GM10248 (cell line): ENCODE measurements at regions not wholly inside any gene's neighbourhood (a gene's known extent, or its start where the extent isn't known, plus 50 kb on each side); places are given as distances from the start of the nearest gene placed in this dataset.

Source experiments
- CTCF ChIA-PET: fragments of 300-600 bp; sonication (Branson Sonifier 250); formaldehyde crosslinking; extraction: SDS; loops from one replicate; lab custom pipeline; 2021; ENCODE audit warnings: antibody characterized with exemption; lab: Yijun Ruan, JAX
- POLR2A ChIA-PET: fragments of 350-650 bp; sonication (Branson Sonifier 250); formaldehyde crosslinking; extraction: SDS; loops from one replicate; lab custom pipeline; 2020; ENCODE audit warnings: antibody characterized with exemption; lab: Yijun Ruan, JAX
- DNase-seq: peaks from one replicate; pipeline ENCODE4 v3.0.0; 2012; ENCODE audit errors: extremely low spot score
- TF ChIP-seq, protein P1 (sequence below): IDR thresholded peaks from 2 replicates; pipeline ENCODE4 v1.5.1; 2012; ENCODE audit warnings: mild to moderate bottlenecking, low read depth; ENCODE audit errors: extremely low read depth, missing control alignments, control extremely low read depth

DNA sequence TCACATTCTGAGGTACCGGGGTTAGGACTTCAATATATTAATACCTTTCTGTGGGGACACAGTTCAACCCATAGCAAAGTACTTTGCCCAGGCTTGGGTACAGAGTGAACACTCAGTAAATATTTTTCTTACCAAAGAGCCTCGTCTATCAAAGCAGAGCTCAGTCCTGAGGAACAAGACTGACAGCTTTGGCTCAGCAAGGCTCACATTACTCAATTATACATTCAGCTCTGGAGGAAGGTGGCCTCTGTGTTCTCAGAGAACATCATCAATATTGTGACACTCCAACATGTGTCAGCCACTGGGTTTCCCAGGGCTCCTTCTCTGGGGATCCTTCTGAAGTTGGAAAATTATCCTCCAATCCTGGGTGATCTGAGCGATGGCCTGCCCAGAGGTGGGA, 186.4 kb downstream of the NMUR2 start:
- DNase-seq, result no peak
- ChIA-PET CTCF (interaction anchor here (1.3 to 1.7 kb wide), 2 partner anchors 13 to 131 kb away, joined by 3 read pairs; no protein-coding TSS in a partner anchor), POLR2A (no interaction called here)
- TF ChIP-seq, protein P1, sequence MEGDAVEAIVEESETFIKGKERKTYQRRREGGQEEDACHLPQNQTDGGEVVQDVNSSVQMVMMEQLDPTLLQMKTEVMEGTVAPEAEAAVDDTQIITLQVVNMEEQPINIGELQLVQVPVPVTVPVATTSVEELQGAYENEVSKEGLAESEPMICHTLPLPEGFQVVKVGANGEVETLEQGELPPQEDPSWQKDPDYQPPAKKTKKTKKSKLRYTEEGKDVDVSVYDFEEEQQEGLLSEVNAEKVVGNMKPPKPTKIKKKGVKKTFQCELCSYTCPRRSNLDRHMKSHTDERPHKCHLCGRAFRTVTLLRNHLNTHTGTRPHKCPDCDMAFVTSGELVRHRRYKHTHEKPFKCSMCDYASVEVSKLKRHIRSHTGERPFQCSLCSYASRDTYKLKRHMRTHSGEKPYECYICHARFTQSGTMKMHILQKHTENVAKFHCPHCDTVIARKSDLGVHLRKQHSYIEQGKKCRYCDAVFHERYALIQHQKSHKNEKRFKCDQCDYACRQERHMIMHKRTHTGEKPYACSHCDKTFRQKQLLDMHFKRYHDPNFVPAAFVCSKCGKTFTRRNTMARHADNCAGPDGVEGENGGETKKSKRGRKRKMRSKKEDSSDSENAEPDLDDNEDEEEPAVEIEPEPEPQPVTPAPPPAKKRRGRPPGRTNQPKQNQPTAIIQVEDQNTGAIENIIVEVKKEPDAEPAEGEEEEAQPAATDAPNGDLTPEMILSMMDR, result no peak

DNA sequence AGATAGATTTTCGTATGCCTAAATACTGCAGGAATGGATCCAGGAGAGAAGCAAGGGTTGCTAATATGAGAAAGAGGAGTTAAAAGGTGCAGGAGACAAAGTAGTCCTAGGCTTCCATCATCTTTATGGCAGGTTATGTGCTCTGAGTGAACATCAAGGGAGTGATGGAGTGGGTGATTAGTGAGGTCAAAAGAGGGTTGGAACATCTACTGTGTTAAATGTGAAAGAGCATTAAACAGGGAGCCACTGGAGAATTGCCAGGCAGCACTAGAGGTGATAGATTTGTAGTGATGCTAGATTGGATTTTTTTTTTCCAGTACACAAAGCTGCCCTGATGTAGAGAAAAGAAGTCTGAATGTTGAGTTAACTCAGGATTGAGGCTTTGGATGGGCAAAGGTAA, 199.3 kb downstream of the NMUR2 start:
- DNase-seq, result no peak
- ChIA-PET POLR2A (no interaction called here), CTCF (interaction anchor here (1.5 kb wide), 1 partner anchor 13 kb away, joined by 3 read pairs; no protein-coding TSS in a partner anchor)
- TF ChIP-seq, protein P1, result no peak

DNA sequence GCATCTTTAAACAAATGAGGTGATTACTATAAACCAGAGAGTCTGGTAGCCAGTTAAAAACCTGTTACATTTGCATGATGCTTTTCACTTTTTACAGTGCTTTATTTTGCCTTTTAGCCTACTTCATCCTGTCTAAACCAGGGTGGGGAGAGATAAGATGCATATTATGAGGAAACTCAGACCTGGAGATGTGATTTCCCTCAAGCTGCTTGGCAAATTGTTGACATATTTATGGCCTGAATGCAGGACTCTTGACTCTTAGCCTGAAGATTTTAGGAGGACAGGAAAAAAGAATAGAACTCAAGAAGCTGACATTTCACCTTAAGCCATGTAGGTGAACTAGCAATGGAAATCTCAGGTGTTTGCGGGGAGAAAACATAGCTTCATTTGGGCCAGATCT, 202.8 kb downstream of the NMUR2 start:
- TF ChIP-seq, protein P1, result no peak
- DNase-seq, result no peak
- POLR2A ChIA-PET, result no interaction called here
- CTCF ChIA-PET, result no interaction called here

DNA sequence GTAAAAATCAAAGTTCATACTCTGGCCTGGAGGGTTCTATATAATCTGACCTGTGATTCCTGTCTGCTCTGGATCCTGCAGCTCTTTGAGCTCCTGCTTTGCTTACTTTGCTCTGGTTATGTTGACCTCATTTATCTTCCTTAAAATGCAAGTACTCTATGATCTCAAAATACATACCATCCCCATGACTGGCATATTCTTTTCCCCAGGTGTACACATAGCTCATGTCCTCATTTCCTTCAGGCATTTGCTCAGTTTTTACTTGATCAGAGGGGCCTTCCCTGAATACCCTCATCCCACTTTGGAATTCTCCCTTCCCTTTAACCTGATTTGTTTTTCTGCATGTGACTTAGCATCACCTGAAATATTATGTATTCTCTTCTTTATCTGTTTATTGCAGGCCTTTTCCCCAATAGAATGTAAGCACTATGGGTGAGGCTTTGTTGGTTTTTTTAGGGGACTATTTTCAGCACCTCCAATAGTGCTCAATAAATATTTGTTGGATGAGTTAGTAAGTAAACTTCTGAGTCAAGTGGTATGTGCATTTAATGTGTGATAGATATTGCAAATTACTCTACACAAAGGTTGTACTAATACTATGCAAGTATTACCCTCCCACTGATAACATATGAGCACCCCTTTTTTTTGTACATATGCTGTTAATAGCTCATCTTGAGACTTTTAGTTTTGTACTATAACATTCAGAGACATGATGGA, 211.5 kb downstream of the NMUR2 start:
- POLR2A ChIA-PET, result no interaction called here
- CTCF ChIA-PET, result no interaction called here
- DNase-seq, result no peak
- TF ChIP-seq, protein P1, result no peak

DNA sequence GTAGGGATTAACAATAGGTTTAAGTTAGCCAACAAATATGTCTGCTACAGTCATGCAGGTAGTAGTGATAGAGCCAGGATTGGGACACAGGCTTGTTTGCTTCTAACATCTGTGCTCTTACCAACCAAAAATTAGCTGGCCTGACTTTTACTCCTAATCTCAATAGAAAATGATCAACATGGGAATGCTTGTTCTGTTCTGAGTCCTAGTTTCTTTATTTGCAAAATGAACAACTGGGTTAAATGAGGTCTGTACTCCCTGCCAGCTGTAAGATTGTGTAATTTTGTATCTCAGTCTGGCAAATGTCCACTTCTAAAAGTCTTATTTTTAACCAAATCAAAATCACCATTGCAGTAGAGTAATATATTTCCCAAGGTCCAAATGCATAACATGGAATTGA, 216.8 kb downstream of the NMUR2 start:
- POLR2A ChIA-PET, result no interaction called here
- TF ChIP-seq, protein P1, result no peak
- DNase-seq, result no peak
- CTCF ChIA-PET, result interaction anchor here (0.7 kb wide), 1 partner anchor 161 kb away, joined by 3 read pairs; no protein-coding TSS in a partner anchor

DNA sequence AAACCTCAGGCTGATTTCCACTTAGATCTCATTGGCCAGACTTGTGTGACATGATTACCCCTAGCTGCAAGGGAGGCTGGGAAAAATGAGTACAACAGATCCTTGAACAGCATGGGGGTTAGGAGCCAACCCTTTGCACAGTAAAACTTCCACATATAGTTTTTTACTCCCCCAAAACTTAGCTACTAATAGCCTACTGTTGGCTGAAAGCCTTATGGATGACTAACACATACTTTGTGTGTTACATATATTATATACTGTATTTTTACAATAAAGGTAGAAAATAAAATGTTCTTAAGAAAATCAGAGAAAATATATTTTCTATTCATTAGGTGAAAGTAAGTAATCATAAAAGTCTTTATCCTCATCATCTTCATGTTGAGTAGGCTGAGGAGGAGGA, 217.4 kb downstream of the NMUR2 start:
- ChIA-PET CTCF (interaction anchor here (0.7 kb wide), 1 partner anchor 162 kb away, joined by 3 read pairs; no protein-coding TSS in a partner anchor), POLR2A (no interaction called here)
- TF ChIP-seq, protein P1, result no peak
- no peak for DNase-seq
